HG03280 (cell line): ENCODE measurements at regions not wholly inside any gene's neighbourhood (a gene's known extent, or its start where the extent isn't known, plus 50 kb on each side); places are given as distances from the start of the nearest gene placed in this dataset.
"Not testable (repeated sequence)": the region's sequence is repeated elsewhere in the genome, so short reads cannot be mapped to it uniquely, and the experiment has no call there.

Experiments
- ATAC-seq: cut with Tn5 transposase; IDR thresholded peaks from one replicate; pipeline ENCODE4 v1.9.1; 2021; ENCODE audit warnings: mild to moderate bottlenecking, moderate library complexity; ENCODE audit not compliant: unreplicated experiment

DNA sequence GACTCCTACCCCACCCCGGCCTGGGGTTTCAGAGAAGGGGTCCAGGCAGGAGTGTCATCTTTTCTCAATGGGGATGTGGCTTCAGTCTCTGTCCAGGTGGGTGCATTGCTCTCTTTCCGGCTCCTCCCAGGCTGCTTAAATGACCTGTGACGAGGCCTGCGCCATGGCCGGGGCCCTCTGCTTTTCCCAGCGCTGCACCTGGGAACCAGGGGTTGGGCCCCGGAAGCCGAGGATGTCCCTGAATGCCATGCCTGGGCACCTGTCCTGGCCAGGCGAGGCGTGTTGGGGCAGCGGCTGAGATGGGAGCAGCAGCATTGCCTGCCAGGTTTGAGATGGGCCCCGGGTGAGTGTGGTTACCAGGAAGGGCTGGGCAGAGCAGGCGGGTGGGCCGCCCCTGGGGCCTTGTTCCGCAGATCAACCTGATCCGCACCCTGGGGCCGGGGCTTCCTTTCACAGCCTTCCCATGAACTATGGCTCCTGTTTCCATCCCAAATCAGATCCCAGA lies 147.4 kb downstream of the SEC14L1 start:
- no peak for ATAC-seq

DNA sequence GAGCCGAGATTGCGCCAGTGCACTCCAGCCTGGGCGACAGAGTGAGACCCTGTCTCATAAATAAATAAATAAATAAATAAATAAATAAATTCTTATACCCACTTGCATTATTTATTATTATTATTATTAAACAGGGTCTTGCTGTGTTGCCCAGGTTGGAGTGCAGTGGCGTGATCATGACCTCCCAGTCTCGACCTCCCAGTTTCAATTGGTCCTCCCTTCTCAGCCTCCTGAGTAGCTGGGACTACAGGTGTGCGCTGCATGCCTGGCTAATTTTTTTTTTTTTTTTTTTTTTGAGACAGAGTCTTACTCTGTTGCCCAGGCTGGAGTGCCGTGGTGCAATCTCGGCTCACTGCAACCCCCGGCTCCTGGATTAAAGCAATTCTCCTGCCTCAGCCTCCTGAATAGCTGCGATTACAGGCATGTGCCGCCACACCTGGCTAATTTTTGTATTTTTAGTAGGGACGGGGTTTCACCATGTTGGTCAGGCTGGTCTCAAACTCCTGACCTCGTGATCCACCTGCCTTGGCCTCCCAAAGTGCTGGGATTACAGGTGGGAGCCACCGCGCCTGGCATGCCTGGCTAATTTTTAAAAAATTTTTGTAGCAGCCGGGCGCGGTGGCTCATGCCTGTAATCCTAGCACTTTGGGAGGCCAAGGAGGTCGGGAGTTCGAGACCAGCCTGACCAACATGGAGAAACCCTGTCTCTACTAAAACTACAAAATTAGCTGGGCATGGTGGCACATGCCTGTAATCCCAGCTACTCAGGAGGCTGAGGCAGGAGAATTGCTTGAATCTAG lies 150.2 kb downstream of the SEC14L1 start:
- ATAC-seq: not testable (repeated sequence)

DNA sequence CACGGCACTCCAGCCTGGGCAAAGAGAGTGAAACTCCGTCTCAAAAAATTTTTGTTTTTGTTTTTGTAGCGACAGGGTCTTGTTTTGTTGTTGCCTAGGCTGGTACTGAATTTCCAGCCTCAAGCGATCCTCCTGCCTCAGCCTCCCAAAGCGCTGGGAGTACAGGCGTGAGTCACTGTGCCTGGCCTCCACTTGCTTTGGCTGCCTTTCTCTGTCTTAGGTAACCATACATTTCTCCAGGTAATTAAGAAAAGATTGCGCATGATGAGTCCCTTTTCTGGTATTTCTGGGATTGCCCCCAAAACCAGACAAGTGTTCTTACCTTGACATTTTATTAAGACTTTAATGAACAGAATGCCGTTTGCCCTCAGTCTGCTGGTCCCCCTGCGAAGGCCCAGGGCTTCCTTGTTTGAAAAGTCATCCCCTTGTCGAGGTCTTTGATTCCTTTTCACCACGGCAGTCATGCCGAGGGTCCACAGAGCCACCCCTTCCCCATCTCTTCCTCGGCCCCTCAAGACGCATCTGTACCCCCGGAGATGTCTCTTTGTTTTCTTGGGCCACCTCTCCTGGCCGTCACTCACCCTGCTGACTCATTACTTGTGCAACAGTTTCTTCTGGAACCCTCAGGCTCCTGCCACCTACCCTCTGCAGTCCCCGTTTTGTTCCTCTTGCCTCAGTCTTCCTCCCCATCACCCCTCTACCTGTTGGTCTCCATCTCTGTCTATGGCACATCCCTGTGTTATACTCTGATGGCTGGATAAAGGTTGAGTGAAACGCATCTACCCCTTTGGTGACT lies 151.0 kb downstream of the SEC14L1 start:
- ATAC-seq: no peak

DNA sequence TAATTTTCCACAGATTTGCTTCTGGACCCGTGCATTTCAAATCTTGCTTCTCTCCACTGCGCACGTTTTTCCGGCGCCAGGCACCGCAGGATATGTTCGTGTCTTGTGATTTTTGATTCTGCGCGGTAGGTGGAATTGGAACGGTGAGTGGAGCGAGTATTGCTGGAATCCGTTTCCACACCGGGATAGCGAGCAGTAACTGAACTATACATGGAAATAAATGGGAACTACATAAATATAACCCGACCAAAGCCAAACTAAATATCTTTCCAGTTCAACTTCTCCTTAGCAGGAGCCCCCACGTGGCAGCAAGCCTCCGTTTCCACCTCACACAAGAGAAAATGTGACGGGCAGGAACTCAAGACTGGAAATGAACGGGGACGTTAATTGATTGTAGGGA lies 154.0 kb downstream of the SEC14L1 start:
- no peak for ATAC-seq

DNA sequence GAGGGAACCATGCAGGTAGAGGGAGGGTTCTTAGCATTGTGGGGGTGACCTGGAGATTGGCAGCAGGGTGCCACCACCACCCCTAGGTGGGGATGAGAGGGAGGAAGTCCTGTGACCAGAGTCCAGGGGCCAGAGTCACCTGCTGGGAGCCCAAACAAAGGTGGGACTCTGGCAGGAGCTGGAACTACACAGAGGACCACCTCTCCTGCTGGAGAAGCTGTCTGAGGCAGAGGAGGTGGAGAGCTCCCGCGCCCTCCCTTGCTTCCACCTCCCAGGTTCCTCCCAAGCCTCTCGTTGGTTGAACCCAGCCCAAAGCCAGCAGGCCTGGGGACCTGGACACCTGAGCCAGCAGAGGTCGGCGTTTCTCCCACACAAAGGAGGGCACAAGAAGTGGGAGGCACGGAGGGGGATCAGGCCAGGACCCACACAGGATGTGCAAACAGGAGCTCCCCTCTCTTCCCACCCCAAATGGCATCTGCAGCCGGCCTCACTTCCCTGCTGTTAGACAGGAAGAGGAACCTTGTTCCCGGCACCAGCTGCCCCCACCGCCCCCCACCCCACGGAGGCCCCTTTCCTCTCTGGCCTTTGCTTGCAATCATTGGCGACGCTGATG lies 154.6 kb downstream of the SEC14L1 start:
- no peak for ATAC-seq

DNA sequence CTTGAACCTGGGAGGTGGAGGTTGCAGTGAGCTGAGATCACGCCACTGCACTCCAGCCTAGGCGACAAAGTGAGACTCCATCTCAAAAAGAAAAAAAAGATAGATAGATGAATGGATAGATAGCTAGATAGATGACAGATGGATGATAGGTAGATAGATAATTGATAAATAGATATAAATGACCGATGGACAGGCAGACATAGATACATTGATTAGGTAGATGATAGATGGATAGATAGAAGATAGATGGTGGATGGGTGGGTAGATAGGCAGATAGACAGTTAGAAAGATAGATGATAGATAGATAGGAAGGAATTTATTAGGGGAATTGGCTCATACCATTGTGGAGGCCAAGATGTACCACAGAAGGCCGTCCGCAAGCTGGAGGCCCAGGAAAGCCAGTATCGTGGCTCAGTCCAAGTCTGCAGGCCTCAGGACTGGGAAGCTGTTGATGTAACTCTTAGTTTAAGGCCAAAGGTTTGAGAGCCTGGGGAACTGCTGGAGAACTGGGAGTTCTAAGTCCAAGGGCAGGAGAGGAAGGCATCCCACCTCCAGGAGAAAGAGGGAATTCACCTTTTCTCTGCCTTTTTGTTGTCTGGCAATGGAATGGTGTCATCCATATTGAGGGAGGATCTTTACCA lies 156.1 kb downstream of the SEC14L1 start:
- no peak for ATAC-seq

DNA sequence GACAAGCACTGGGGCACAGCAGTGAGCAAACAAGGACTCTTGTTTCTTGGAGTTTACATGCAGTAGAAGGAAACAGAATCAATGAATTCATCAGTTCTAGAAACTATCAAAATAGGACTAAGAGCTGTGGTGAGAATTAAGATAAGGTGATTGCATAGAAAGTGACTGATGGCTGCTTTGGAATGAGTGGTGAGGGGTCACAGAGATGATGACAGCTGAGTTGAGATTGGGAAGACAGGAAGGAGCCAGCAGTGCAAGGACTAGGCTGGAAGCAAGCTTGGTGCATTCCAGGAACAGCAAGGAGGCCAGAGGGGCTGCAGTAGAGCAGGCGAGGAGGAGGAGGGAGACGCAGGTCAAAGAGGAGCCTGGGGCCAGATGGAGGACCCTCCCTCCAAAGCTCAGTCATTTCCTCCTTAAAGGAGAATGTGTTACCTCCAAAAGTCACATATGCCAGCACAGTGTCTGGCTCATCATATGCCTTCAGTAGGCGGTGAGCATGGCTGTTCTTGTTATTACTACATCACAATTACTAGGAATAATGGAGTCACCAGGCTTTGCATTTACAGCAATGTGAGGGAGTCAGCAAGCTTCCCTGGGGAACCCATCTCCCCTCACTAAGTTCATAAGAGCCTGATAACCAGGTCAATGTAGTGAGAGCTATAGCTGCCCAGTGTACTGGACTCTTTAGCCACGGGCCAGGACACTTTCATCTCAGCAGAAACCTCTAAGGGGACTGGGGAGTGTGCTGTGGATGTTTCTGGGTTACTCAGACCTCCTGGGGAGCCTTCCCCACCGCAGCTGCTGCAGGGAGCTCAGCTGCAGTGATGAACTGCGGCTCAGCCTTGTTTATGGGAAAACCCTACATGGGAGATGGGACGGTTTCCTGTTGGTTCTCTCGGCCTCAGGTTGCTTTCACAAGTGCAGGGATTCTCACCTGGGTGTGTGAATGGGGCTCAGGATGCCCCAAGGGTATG lies 157.2 kb downstream of the SEC14L1 start:
- ATAC-seq: no peak

DNA sequence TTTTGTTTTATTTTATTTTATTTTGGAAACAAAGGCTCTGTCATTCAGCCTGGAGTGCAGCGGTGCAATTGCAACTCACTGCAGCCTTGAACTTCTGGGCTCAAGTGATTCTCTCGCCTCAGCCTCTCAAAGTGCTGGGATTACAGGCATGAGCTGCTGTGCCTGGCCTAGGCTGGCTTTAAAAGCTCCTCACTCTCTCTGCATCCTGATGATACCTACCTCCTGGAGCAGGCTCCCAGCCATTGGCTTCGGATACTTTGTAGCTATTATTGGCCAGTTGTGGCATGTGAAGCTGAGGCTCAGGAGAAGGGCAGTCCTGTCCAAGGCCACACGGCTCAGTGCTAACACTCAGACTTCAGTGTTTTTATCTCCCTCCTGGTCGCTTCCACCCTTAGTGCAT lies 158.0 kb downstream of the SEC14L1 start:
- no peak for ATAC-seq

DNA sequence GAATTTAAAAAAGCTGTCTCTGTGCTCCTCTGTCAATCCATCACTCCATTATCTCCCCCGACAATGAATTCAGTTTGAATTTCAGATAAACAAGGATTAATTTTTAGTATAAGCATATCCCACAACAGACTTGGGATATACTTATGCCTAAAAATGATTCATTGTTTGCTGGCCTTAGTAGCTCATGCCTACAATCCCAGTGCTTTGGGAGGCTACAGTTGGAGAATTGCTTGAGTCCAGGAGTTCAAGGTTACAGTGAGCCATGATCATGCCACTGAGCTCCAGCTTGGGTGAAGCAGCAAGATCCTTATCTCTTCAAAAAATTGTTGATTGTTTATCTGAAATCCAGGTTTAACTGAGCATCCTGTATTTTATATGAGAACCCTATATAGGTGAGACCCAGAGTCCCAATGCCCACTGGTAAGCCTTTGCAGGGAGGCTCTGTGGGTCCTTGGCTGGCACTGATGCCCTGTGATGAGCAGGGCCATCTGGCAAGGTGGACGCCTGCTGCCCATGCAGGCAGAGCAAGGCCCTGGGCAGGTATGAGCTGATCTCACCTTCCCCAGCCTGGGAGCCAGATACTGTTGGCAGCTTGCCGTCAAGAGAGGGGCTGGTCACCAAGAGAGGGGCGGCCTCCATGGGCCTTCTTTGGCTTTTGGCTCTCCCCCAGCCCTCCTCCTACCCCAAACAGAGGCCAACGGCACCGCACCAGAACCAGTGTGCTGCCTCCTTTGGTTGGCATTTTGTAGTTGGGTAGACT lies 158.7 kb downstream of the SEC14L1 start:
- no peak for ATAC-seq

DNA sequence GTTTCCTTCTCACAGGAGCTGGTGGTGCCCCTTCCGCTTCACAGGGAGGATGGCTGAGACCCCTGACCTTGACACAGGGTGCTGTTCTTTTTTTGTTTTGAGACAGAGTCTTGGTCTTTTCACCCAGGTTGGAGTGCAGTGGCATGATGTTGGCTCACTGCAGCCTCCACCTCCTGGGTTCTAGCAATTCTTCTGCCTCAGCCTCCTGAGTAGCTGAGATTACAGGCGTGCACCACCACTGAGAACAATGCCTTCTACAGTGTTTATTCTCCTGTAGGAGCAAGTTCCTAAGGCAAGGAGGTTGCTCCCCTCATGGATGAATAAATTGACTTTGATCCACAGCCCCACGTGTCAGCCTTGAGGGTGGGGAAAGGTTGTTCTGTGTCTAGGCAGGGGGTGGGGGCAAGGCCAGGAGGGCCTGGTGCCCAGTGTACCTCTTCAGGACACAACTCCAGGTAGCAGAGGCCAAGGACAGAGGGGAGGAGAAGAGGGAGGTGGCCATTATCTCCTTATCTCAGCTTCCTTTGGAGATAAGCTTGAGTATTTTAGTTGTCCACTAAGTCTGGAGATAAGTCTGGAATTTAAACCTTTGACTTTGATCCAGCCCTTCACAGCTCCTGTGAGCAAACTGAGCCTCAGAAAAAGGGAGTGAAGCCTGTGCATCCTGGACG lies 159.4 kb downstream of the SEC14L1 start:
- no peak for ATAC-seq

DNA sequence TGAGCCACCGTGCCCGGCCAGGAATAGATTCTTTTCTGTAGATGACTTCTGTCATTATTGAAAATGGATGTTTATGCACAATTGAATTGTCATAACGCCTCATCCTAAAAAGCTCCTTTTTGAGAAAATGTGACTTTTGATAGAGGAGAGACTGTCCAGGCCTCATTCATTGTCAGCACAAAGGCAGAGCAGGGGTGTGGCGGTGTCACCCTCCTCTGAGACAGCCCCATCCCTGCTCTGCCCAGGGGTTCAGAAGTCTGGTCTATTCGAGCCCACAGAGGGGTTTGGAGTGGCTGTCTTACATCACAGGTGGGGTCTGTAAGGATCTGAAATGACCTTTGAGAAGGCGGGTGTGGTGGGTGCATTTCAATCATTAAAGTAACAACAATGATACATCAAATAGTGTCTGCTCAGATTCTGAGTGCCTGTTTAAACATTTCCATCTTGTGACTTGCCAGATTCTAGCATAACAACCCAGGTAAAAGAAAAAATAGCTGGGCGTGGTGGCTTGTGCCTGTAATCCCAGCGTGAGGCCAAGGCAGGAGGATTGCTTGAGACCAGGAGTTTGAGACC lies 161.0 kb downstream of the SEC14L1 start:
- no peak for ATAC-seq

DNA sequence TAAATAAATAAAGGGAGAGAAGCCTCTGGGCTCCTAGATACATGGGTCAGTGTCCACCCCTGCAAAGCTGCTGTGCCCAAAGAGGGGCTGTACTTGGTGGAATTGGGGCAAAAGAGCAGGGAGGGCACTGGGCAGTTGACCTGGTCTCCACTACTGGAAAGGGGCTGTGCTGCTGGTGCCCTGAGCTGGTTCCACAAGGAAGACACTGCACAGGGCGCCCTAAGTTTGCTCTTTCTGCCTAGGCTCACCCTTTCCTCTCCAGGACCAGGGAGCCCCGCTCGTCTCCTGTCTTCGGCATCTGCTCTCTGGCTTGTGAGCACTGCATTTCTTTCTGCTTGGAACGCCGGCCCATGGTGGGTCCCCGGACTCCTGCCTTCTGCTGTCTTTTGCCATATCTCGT lies 161.9 kb downstream of the SEC14L1 start:
- no peak for ATAC-seq

DNA sequence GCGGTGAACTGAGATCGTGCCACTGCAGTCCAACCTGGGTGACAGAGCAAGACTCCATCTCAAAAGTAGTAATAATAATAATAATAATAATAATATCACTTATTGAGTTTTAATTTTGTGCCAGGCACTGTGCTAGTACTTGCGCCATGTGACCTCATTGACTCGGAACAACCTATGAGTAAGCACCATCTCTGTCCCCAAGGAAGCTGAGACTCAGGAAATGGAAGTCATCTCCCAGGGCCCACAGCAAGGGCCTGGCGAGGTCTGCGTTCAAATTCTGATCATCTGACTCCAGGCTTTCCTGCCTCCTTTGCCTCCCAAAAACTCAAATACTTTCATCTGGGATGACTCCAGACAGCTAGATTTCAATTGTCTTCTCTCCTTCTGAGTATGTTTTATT lies 162.9 kb downstream of the SEC14L1 start:
- ATAC-seq: no peak

DNA sequence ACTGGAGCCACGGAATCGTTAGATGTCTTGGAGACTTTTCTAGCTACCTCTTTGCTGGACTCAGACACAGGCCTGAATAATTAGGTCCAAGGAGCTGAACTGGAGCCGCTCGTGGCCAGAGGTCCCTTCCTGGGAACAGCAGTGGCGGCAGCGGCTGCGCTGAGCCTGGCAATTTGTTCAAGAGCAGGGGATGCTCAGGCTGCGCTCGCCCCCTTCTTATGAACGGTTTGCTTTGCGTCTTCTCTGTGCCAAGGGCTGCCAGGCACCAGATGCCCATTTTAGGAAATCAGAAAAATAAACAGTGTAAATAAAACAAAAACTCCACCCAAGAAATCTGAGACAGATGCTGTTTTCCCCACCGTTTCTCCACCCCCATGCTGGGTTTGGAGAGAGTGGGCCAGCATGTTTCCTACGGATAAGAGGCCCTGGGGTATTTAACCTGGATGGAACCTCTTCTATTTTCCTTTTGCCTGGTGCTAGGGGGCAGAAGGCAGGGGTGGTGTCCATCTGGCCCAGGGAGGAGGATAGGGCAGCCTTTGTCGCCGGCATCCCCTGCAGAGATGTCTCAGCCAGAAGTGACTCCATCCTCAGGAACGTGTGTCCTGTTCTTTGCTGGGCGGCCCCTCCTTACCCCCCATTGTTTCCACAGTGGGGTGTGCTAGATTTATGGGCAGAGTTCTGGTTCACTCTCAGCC lies 163.4 kb downstream of the SEC14L1 start:
- no peak for ATAC-seq

DNA sequence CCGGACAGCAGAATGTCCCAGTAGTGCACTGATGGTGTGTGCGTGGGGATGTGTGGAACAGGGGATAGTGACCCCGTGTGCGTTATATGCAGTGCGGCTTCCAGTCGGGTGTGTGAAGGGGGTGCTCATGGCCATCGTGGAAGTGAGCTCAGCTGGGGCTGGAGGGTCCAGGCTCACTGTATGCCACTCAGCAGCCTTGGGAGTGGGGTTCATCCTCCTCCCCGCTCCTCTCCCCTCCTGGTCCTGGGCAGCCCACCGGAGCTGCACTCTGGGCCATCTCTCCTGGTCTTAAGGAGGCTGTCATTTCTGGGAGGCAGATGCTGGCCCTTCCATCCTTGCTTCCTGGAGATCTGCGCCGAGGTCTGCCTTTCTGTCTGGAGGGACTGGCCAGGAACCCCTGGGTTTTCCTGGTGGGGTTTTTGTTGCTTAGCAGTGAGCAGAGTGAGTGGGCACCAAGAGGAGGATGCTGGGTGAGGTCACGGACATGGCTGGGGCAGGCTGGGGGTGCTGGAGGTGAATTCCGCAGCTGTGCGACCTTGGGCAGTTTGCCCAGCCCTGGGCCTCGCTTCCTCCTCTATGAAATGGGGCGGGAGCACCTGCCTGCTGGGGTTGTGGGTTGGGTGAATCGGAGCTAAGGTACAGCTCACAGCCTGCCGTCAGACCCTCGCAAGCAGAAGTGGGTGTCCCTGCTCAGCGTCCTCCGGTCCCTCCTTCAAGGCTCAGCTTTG lies 164.1 kb downstream of the SEC14L1 start:
- ATAC-seq: no peak

DNA sequence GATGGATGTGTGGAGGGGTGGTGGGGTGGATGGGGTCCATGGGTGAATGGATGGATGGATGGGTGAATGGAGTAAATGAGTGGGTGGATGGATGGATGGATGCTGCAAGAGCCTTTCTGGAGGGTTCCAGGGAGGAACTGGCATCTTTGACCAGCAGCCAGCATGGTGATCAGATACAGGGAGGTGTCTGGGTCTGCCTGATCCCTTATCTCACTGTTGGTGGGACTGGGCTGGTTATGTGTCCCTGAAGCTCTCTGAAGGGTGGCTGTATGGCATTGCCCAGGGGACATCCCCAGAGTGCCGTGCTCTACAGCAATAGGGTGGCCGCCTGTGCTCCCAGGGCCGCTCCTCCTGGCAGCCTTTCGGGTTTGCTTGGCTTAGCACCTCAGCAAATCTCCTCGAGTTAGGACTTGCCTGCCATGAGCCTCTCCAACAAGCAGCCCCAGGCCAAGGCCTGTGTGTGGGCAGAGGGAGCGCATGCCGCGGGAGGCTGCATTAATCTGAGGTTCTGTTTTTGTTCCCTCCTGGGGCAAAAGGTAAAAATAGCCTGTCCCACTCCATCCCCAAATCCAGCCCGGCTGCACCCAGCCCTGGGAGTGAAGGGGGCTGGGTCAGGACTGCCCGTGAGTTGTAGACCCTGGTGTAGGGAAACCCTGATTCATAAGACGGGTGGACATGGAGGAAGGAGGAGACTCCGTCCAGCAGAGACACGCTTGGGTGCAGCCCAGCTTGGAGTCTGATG lies 165.4 kb downstream of the SEC14L1 start:
- no peak for ATAC-seq
